IMR-90 (cell line): ENCODE measurements at regions not wholly inside any gene's neighbourhood (a gene's known extent, or its start where the extent isn't known, plus 50 kb on each side); places are given as distances from the start of the nearest gene placed in this dataset.

Experiments used
- ATAC-seq: fragments of 200-7000 bp; cut with Tn5 transposase; 2 replicates; pipeline ENCODE4 v1.9.1; 2020; ENCODE audit warnings: low read depth, mild to moderate bottlenecking, moderate library complexity
- BruUV-seq: library from RNA; stranded (reverse); fragments of 400-500 nt; replicated peaks from 2 replicates; lab custom pipeline; 2021; lab: Mats Ljungman, UMichigan
- CTCF ChIA-PET: fragments of 300-600 bp; formaldehyde crosslinking; extraction: SDS; loops from one replicate; lab custom pipeline; 2021; ENCODE audit warnings: antibody characterized with exemption; lab: Yijun Ruan, JAX
- POLR2A ChIA-PET: fragments of 300-600 bp; sonication (Branson Sonifier 250); formaldehyde crosslinking; loops from one replicate; lab custom pipeline; 2022; ENCODE audit warnings: antibody characterized with exemption; ENCODE audit not compliant: unreplicated experiment; lab: Charles Lee
- DNase-seq: peaks from one replicate; pipeline ENCODE4 v3.0.0; 2013
- H2AFZ ChIP-seq: replicated peaks from 2 replicates; pipeline ENCODE3; 2013; ENCODE audit warnings: low read length, mild to moderate bottlenecking; ENCODE audit not compliant: poor library complexity
- H2AK5ac ChIP-seq: 2 replicates; pipeline ENCODE4 v1.6.1; 2013; ENCODE audit warnings: low read depth, low read length, inconsistent platforms
- H2AK9ac ChIP-seq: replicated peaks from 2 replicates; pipeline ENCODE3; 2013; ENCODE audit warnings: mild to moderate bottlenecking, low read depth, low read length, moderate library complexity; ENCODE audit not compliant: poor library complexity
- H2BK120ac ChIP-seq: 2 replicates; pipeline ENCODE4 v1.6.1; 2013; ENCODE audit warnings: low read depth, low read length, inconsistent platforms
- H2BK15ac ChIP-seq: 3 replicates; pipeline ENCODE4 v1.6.1; 2013; ENCODE audit warnings: low read depth, low read length, inconsistent platforms
- H2BK20ac ChIP-seq: 2 replicates; pipeline ENCODE4 v1.6.1; 2013; ENCODE audit warnings: low read depth, mild to moderate bottlenecking, inconsistent platforms, low read length, moderate library complexity
- H2BK5ac ChIP-seq: 2 replicates; pipeline ENCODE4 v1.6.1; 2013; ENCODE audit warnings: mild to moderate bottlenecking, low read depth, low read length, inconsistent platforms; ENCODE audit not compliant: poor library complexity, severe bottlenecking
- H3K14ac ChIP-seq: replicated peaks from 2 replicates; pipeline ENCODE4 v1.6.1; 2013; ENCODE audit warnings: low read depth, low read length, inconsistent platforms
- H3K18ac ChIP-seq: 2 replicates; pipeline ENCODE4 v1.6.1; 2013; ENCODE audit warnings: low read depth, low read length, control low read depth
- H3K23ac ChIP-seq: 2 replicates; pipeline ENCODE4 v1.6.1; 2013; ENCODE audit warnings: low read depth, low read length, inconsistent platforms
- H3K27ac ChIP-seq: 2 replicates; pipeline ENCODE4 v1.5.1; 2013; ENCODE audit warnings: mild to moderate bottlenecking, control low read depth, low read length; ENCODE audit not compliant: insufficient read depth
- H3K27me3 ChIP-seq: 2 replicates; pipeline ENCODE4 v1.6.1; 2013; ENCODE audit warnings: low read length; ENCODE audit not compliant: control insufficient read depth, insufficient read depth
- H3K36me3 ChIP-seq: 2 replicates; pipeline ENCODE4 v1.6.1; 2013; ENCODE audit warnings: low read length, mixed read lengths; ENCODE audit not compliant: control insufficient read depth, insufficient read depth
- H3K4ac ChIP-seq: 2 replicates; pipeline ENCODE4 v1.6.1; 2013; ENCODE audit warnings: low read depth, low read length, inconsistent platforms
- H3K4me1 ChIP-seq: 2 replicates; pipeline ENCODE4 v1.6.1; 2013; ENCODE audit warnings: low read length, mixed read lengths; ENCODE audit not compliant: control insufficient read depth, insufficient read depth
- H3K4me2 ChIP-seq: 2 replicates; pipeline ENCODE4 v1.6.1; 2013; ENCODE audit warnings: low read depth, mild to moderate bottlenecking, control low read depth, low read length, moderate library complexity
- H3K4me3 ChIP-seq: 2 replicates; pipeline ENCODE4 v1.5.1; 2013; ENCODE audit warnings: low read depth, mild to moderate bottlenecking, control low read depth, low read length, moderate library complexity; ENCODE audit not compliant: insufficient read depth
- H3K56ac ChIP-seq: 2 replicates; pipeline ENCODE4 v1.6.1; 2013; ENCODE audit warnings: low read length, inconsistent platforms; ENCODE audit not compliant: insufficient read depth; ENCODE audit errors: extremely low read depth
- H3K79me1 ChIP-seq, 2 experiments: 2 replicates each; pipeline ENCODE4 v1.6.1; 2013; ENCODE audit warnings: low read length in 2 of 2, inconsistent platforms in 1 of 2, low read depth in 1 of 2
- H3K9ac ChIP-seq: 2 replicates; pipeline ENCODE4 v1.6.1; 2013; ENCODE audit warnings: low read depth, low read length, control low read depth
- H3K9me1 ChIP-seq: 2 replicates; pipeline ENCODE4 v1.6.1; 2013; ENCODE audit warnings: low read length, inconsistent platforms; ENCODE audit not compliant: insufficient read depth
- H3K9me3 ChIP-seq: 2 replicates; pipeline ENCODE4 v1.6.1; 2013; ENCODE audit warnings: low read length; ENCODE audit not compliant: control insufficient read depth, insufficient read depth
- H4K20me1 ChIP-seq: 2 replicates; pipeline ENCODE4 v1.6.1; 2013; ENCODE audit warnings: low read length, inconsistent platforms; ENCODE audit not compliant: insufficient read depth
- H4K5ac ChIP-seq: 2 replicates; pipeline ENCODE4 v1.6.1; 2013; ENCODE audit warnings: mild to moderate bottlenecking, low read depth, low read length, control low read depth
- H4K8ac ChIP-seq, 2 experiments: 2 replicates each; pipeline ENCODE4 v1.6.1; 2013; ENCODE audit warnings: low read depth in 2 of 2, low read length in 2 of 2, control low read depth in 1 of 2, inconsistent platforms in 1 of 2
- H4K91ac ChIP-seq: 2 replicates; pipeline ENCODE4 v1.6.1; 2013; ENCODE audit warnings: low read depth, low read length, inconsistent platforms; ENCODE audit not compliant: insufficient read depth
- MAFK ChIP-seq: IDR thresholded peaks from 2 replicates; pipeline ENCODE4 v1.6.1; 2012; ENCODE audit warnings: low read depth, low read length, improper control_type of control experiment
- MXI1 ChIP-seq: IDR thresholded peaks from 2 replicates; pipeline ENCODE4 v1.6.1; 2012; ENCODE audit warnings: low read depth, mild to moderate bottlenecking, low read length, moderate library complexity, borderline replicate concordance
- POLR2A ChIP-seq: IDR thresholded peaks from 2 replicates; pipeline ENCODE4 v1.6.1; 2012; ENCODE audit warnings: mild to moderate bottlenecking, low read depth, low read length
- RFX5 ChIP-seq: IDR thresholded peaks from 2 replicates; pipeline ENCODE4 v1.8.0; 2012; ENCODE audit warnings: low read depth, mild to moderate bottlenecking, low read length, moderate library complexity
- SMC3 ChIP-seq: fragments of 150-350 bp; IDR thresholded peaks from 2 replicates; pipeline ENCODE4 v1.6.1; 2016; ENCODE audit warnings: low read depth, mild to moderate bottlenecking, antibody characterized with exemption, low read length, moderate library complexity
- WGBS, 2 experiments: methylation state at CpG; one replicate each; pipeline versions ENCODE4 v1.1.5 to v1.1.7; 2013; ENCODE audit warnings: missing lambda C conversion rate in 2 of 2; ENCODE audit not compliant: insufficient read length in 1 of 2; ENCODE audit errors: extremely low coverage in 2 of 2; 5-methylcytosine and 5-hydroxymethylcytosine counted together
- dilution Hi-C: fragments of 300-500 bp; cut with HindIII; formaldehyde crosslinking; loops from one replicate; pipeline ENCODE4 v1.14.3; 2018; ENCODE audit warnings: low sequenced_read_pairs; ENCODE audit not compliant: unreplicated experiment
- in situ Hi-C: fragments of 300-500 bp; cut with MboI; formaldehyde crosslinking; loops from 3 replicates; pipeline ENCODE4 v1.14.3; 2019; ENCODE audit warnings: low sequenced_read_pairs, inconsistent platforms, mixed read lengths
- intact Hi-C: fragments of 100-400 bp; cut with micrococcal nuclease; formaldehyde crosslinking; loops from 2 replicates; pipeline ENCODE4 v1.10.0; 2022
- TF ChIP-seq, protein P1 (sequence below): fragments of 150-350 bp; IDR thresholded peaks from 2 replicates; pipeline ENCODE4 v1.6.1; 2016; ENCODE audit warnings: low read depth, mild to moderate bottlenecking, low read length, moderate library complexity, borderline replicate concordance
- TF ChIP-seq, protein P2 (sequence below): conservative IDR thresholded peaks from 2 replicates; pipeline ENCODE4 v1.5.1; 2012; ENCODE audit warnings: mild to moderate bottlenecking, low read depth, low read length, improper control_type of control experiment

DNA sequence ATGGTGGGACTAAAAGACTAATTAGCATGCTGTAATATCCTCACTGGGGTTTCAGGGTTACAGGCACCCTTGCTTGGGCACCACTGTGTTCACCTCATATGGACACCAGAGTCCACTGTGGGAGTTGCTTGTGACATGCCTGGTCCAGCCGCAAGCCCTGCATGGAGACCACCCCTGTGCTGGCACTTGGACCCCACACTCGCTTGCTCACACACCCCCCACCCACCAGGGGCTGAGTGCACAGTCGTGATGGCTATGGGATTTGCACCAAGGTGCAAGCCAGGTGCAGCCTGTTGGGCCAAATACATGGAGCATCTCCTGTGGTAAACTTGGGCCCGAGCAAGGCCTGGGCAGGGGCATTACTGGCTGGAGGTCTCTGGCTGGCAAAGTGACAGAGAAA lies 129.1 kb downstream of the SYT10 start:
- no peaks in the 10 kb centered on the region for H3K36me3 ChIP-seq
- BruUV-seq, result no TSS peak
- no CpG with 5 or more reads among the region's 4 CpGs for WGBS, 2 experiments
- H2AFZ ChIP-seq, result no peak overlapping the region
- no peak overlapping the region for H3K4me3 ChIP-seq
- dilution Hi-C loops, result no loop called here
- H2BK120ac ChIP-seq, result no peak overlapping the region
- H4K5ac ChIP-seq, result no peak overlapping the region
- intact Hi-C loops, result no loop called here
- no peak overlapping the region for H3K56ac ChIP-seq
- no peak overlapping the region for H2BK15ac ChIP-seq
- POLR2A ChIA-PET, result no interaction called here
- H2BK20ac ChIP-seq, result no peak overlapping the region
- no peak overlapping the region for H4K8ac ChIP-seq
- H3K4me2 ChIP-seq, result no peak overlapping the region
- H3K18ac ChIP-seq, result no peak overlapping the region
- no peak overlapping the region for H2BK5ac ChIP-seq
- no peak overlapping the region for H3K23ac ChIP-seq
- no peak overlapping the region for H4K91ac ChIP-seq
- H3K14ac ChIP-seq, result no peak overlapping the region
- H3K27ac ChIP-seq, result no peak overlapping the region
- no peaks in the 10 kb centered on the region for H3K9me1 ChIP-seq
- no peaks in the 10 kb centered on the region for H4K20me1 ChIP-seq
- no peak overlapping the region for H3K9ac ChIP-seq
- no peaks in the 10 kb centered on the region for H3K4me1 ChIP-seq
- CTCF ChIA-PET, result no interaction called here
- TF ChIP-seq RFX5 (no peak), MXI1 (no peak), MAFK (no peak), SMC3 (no peak), POLR2A (no peak)
- TF ChIP-seq, protein P1, sequence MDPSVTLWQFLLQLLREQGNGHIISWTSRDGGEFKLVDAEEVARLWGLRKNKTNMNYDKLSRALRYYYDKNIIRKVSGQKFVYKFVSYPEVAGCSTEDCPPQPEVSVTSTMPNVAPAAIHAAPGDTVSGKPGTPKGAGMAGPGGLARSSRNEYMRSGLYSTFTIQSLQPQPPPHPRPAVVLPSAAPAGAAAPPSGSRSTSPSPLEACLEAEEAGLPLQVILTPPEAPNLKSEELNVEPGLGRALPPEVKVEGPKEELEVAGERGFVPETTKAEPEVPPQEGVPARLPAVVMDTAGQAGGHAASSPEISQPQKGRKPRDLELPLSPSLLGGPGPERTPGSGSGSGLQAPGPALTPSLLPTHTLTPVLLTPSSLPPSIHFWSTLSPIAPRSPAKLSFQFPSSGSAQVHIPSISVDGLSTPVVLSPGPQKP, result no peak
- TF ChIP-seq, protein P2, sequence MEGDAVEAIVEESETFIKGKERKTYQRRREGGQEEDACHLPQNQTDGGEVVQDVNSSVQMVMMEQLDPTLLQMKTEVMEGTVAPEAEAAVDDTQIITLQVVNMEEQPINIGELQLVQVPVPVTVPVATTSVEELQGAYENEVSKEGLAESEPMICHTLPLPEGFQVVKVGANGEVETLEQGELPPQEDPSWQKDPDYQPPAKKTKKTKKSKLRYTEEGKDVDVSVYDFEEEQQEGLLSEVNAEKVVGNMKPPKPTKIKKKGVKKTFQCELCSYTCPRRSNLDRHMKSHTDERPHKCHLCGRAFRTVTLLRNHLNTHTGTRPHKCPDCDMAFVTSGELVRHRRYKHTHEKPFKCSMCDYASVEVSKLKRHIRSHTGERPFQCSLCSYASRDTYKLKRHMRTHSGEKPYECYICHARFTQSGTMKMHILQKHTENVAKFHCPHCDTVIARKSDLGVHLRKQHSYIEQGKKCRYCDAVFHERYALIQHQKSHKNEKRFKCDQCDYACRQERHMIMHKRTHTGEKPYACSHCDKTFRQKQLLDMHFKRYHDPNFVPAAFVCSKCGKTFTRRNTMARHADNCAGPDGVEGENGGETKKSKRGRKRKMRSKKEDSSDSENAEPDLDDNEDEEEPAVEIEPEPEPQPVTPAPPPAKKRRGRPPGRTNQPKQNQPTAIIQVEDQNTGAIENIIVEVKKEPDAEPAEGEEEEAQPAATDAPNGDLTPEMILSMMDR, result no peak
- ATAC-seq (no peak), DNase-seq (no peak)
- no peaks in the 10 kb centered on the region for H3K27me3 ChIP-seq
- no peak overlapping the region for H2AK9ac ChIP-seq
- no peak overlapping the region for H2AK5ac ChIP-seq
- in situ Hi-C loops, result no loop called here
- no peaks in the 10 kb centered on the region for H3K79me1 ChIP-seq
- H3K4ac ChIP-seq, result no peak overlapping the region
- H3K9me3 ChIP-seq, result peaks cover 16% of the 10 kb centered on the region
